Fibroblast of lung (primary cell): ENCODE measurements at regions not wholly inside any gene's neighbourhood (a gene's known extent, or its start where the extent isn't known, plus 50 kb on each side); places are given as distances from the start of the nearest gene placed in this dataset.

ENCODE experiments used
- EZH2 ChIP-seq: IDR thresholded peaks from 2 replicates; pipeline ENCODE4 v1.5.1; 2012; ENCODE audit warnings: low read length, control low read depth, mild to moderate bottlenecking; ENCODE audit errors: missing control alignments
- TF ChIP-seq, protein P1 (sequence below), 2 donors: IDR thresholded peaks in 1 of 2; conservative IDR thresholded peaks in 1 of 2; 1 replicate in 1 of 2; 2 replicates in 1 of 2; pipeline ENCODE4 v1.5.1; 2011 to 2012; ENCODE audit warnings: low read length in 2 of 2, control low read depth in 1 of 2, inconsistent platforms in 1 of 2, low read depth in 1 of 2, mild to moderate bottlenecking in 1 of 2

GRCh38 chr7:24025094-24025493 lies 258.9 kb upstream of the NPY start:
- no peak for TF ChIP-seq EZH2
- TF ChIP-seq, protein P1, sequence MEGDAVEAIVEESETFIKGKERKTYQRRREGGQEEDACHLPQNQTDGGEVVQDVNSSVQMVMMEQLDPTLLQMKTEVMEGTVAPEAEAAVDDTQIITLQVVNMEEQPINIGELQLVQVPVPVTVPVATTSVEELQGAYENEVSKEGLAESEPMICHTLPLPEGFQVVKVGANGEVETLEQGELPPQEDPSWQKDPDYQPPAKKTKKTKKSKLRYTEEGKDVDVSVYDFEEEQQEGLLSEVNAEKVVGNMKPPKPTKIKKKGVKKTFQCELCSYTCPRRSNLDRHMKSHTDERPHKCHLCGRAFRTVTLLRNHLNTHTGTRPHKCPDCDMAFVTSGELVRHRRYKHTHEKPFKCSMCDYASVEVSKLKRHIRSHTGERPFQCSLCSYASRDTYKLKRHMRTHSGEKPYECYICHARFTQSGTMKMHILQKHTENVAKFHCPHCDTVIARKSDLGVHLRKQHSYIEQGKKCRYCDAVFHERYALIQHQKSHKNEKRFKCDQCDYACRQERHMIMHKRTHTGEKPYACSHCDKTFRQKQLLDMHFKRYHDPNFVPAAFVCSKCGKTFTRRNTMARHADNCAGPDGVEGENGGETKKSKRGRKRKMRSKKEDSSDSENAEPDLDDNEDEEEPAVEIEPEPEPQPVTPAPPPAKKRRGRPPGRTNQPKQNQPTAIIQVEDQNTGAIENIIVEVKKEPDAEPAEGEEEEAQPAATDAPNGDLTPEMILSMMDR (conservative IDR thresholded peaks at IDR 0.05 in 1 of 2, IDR thresholded peaks at IDR 0.05 in 1 of 2; ENCODE audit: low read depth in 1 of 2, low read length in 2 of 2), result no peak
